SK-N-SH (cell line): ENCODE measurements at regions not wholly inside any gene's neighbourhood (a gene's known extent, or its start where the extent isn't known, plus 50 kb on each side); places are given as distances from the start of the nearest gene placed in this dataset.

Source experiments
- EP300 ChIP-seq, 2 experiments: IDR thresholded peaks; 2 replicates each; pipeline versions ENCODE4 v1.4.0 to v1.6.1; 2012; ENCODE audit warnings: borderline replicate concordance in 1 of 2, low read depth in 1 of 2, low read length in 1 of 2
- GABPA ChIP-seq: IDR thresholded peaks from 2 replicates; pipeline ENCODE4 v1.4.0; 2012; ENCODE audit warnings: low read depth, mild to moderate bottlenecking
- JUND ChIP-seq: IDR thresholded peaks from 2 replicates; pipeline ENCODE4 v1.4.0; 2012
- MXI1 ChIP-seq: IDR thresholded peaks from 2 replicates; pipeline ENCODE4 v1.6.1; 2012; ENCODE audit warnings: mild to moderate bottlenecking, low read depth, low read length, improper control_type of control experiment
- NFIC ChIP-seq: IDR thresholded peaks from 2 replicates; pipeline ENCODE4 v1.4.0; 2012; ENCODE audit warnings: borderline replicate concordance
- NRF1 ChIP-seq: IDR thresholded peaks from 2 replicates; pipeline ENCODE4 v1.6.1; 2012; ENCODE audit warnings: low read depth, mild to moderate bottlenecking, low read length
- RFX5 ChIP-seq: IDR thresholded peaks from 2 replicates; pipeline ENCODE4 v1.6.1; 2012; ENCODE audit warnings: mild to moderate bottlenecking, improper control_type of control experiment, low read length
- TAF1 ChIP-seq: IDR thresholded peaks from 2 replicates; pipeline ENCODE4 v1.6.1; 2012; ENCODE audit warnings: low read depth, mild to moderate bottlenecking, low read length, moderate library complexity, borderline replicate concordance
- TCF12 ChIP-seq: IDR thresholded peaks from 2 replicates; pipeline ENCODE4 v1.4.0; 2012
- YY1 ChIP-seq: IDR thresholded peaks from 2 replicates; pipeline ENCODE4 v1.4.0; 2012; ENCODE audit warnings: low read depth, mild to moderate bottlenecking
- TF ChIP-seq, protein P1 (sequence below): fragments of 200-600 bp; sonication (generic); IDR thresholded peaks from 2 replicates; pipeline ENCODE4 v1.6.1; 2017; ENCODE audit warnings: antibody characterized with exemption, mild to moderate bottlenecking, moderate library complexity

DNA sequence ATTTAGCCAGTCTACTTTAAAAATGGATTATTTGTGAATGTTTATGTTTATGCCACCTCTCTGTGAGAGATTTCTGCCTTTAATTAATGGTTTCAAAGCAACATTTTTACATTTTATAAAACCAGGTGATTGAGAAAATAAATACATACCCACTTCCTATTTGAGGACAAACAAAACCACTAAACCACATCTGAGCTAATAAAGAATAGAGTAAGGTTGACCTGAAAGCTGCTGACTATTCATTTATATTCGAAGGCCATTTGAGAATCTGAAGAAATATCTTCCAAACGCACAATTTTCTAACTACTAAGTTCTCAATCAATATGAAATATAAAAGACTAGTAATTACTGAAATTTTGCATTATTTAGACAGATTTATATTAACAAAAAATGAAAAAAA lies 705.1 kb downstream of the XPNPEP1 start:
- TF ChIP-seq TCF12: no peak
- TF ChIP-seq RFX5: no peak
- TF ChIP-seq EP300 (IDR thresholded peaks at IDR 0.05; ENCODE audit: borderline replicate concordance in 1 of 2, low read depth in 1 of 2, low read length in 1 of 2): no peak
- TF ChIP-seq TAF1: no peak
- TF ChIP-seq NRF1: no peak
- no peak for TF ChIP-seq JUND
- TF ChIP-seq GABPA: no peak
- TF ChIP-seq, protein P1, sequence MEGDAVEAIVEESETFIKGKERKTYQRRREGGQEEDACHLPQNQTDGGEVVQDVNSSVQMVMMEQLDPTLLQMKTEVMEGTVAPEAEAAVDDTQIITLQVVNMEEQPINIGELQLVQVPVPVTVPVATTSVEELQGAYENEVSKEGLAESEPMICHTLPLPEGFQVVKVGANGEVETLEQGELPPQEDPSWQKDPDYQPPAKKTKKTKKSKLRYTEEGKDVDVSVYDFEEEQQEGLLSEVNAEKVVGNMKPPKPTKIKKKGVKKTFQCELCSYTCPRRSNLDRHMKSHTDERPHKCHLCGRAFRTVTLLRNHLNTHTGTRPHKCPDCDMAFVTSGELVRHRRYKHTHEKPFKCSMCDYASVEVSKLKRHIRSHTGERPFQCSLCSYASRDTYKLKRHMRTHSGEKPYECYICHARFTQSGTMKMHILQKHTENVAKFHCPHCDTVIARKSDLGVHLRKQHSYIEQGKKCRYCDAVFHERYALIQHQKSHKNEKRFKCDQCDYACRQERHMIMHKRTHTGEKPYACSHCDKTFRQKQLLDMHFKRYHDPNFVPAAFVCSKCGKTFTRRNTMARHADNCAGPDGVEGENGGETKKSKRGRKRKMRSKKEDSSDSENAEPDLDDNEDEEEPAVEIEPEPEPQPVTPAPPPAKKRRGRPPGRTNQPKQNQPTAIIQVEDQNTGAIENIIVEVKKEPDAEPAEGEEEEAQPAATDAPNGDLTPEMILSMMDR: no peak
- no peak for TF ChIP-seq NFIC
- TF ChIP-seq YY1: no peak
- TF ChIP-seq MXI1: no peak
